Transverse colon (tissue), 4 donors: ENCODE measurements at regions not wholly inside any gene's neighbourhood (a gene's known extent, or its start where the extent isn't known, plus 50 kb on each side); places are given as distances from the start of the nearest gene placed in this dataset.

ENCODE experiments used
- DNase-seq: peaks from one replicate; pipeline ENCODE4 v3.0.0-alpha.2; 2019
- H3K27ac ChIP-seq, 4 donors: fragments of 200-600 bp; sonication (generic); 2 replicates each; pipeline ENCODE4 v1.5.1; 2016 to 2018; ENCODE audit warnings: inconsistent platforms in 4 of 4
- H3K27me3 ChIP-seq: fragments of 200-600 bp; sonication (generic); 2 replicates; pipeline ENCODE4 v1.5.1; 2017; ENCODE audit warnings: inconsistent platforms
- H3K36me3 ChIP-seq, 4 donors: fragments of 200-600 bp; sonication (generic); 2 replicates each; pipeline ENCODE4 v1.5.1; 2017 to 2019; ENCODE audit warnings: inconsistent platforms in 4 of 4
- H3K4me1 ChIP-seq, 4 donors: fragments of 200-600 bp; sonication (generic); 2 replicates each; pipeline ENCODE4 v1.5.1; 2017 to 2020; ENCODE audit warnings: inconsistent platforms in 4 of 4
- H3K4me3 ChIP-seq, 4 donors: fragments of 200-600 bp; sonication (generic); 1 replicate in 1 of 4; 2 replicates in 3 of 4; pipeline versions ENCODE4 v1.5.1 to v1.6.1; 2017 to 2019; ENCODE audit warnings: inconsistent platforms in 4 of 4
- H3K9me3 ChIP-seq, 2 donors: fragments of 200-600 bp; sonication (generic); 2 replicates each; pipeline ENCODE4 v1.5.1; 2017 to 2019; ENCODE audit warnings: inconsistent platforms in 2 of 2
- CTCF ChIP-seq, 5 experiments: fragments of 200-600 bp in 3 of 5; fragments of 450-650 bp in 2 of 5; sonication (generic) in 3 of 5; IDR thresholded peaks; 1 replicate in 2 of 5; 2 replicates in 3 of 5; pipeline ENCODE4 v1.5.1; 2016 to 2017; ENCODE audit warnings: antibody characterized with exemption in 5 of 5, inconsistent platforms in 3 of 5, mild to moderate bottlenecking in 2 of 5, moderate library complexity in 1 of 5
- EP300 ChIP-seq: sonication (generic); formaldehyde crosslinking; IDR thresholded peaks from one replicate; pipeline ENCODE4 v1.6.1; 2017; ENCODE audit warnings: antibody characterized with exemption, low read depth
- POLR2A ChIP-seq: fragments of 450-650 bp; IDR thresholded peaks from one replicate; pipeline ENCODE4 v1.6.1; 2016; ENCODE audit warnings: antibody characterized with exemption, mild to moderate bottlenecking, moderate library complexity
- POLR2AphosphoS5 ChIP-seq, 3 donors: sonication (generic); formaldehyde crosslinking; IDR thresholded peaks; one replicate each; pipeline ENCODE4 v1.6.1; 2016; ENCODE audit warnings: antibody characterized with exemption in 3 of 3
- WGBS, 2 donors: methylation state at CpG; one replicate each; pipeline ENCODE4 v1.1.5; 2018; ENCODE audit warnings: low coverage in 1 of 2; 5-methylcytosine and 5-hydroxymethylcytosine counted together
- in situ Hi-C, 4 donors: fragments of 200-750 bp; cut with MboI; loops; one replicate each; pipeline versions ENCODE4 v1.15.0 to v1.15.1; 2017; ENCODE audit warnings: low sequenced_read_pairs in 3 of 4, low pct_ligation_motif_present in 1 of 4, low pct_unique_long_range_greater_than_20kb in 1 of 4
- intact Hi-C: fragments of 100-400 bp; cut with DNase I; formaldehyde crosslinking; loops from one replicate; pipeline ENCODE4 v1.15.1; 2023; ENCODE audit warnings: low total_unique reads

DNA sequence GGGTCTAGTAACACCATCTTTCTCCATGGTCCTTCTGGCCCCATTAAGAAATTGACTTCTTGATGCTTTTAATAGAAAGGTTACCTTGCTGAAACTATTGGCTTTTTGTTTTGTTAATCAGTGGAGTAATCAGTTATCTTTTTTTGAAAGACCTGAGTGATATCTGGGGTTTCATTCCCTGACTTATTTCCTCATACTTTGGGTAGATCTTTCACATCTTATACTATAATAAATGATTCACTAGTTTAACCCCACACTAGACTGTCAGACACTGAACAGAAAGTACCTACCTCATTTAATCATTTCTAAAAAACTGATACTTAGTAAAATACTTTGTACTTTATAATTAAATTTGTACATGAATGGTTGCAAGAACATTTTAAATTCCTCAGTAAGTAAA lies 1021.1 kb downstream of the STIM2 start:
- no peaks in the 10 kb centered on the region for H3K4me1 ChIP-seq
- no peak overlapping the region for H3K4me3 ChIP-seq
- no peak overlapping the region for H3K27ac ChIP-seq
- TF ChIP-seq EP300 (no peak), POLR2A (no peak), CTCF (IDR thresholded peaks at IDR 0.05) (no peak), POLR2AphosphoS5 (IDR thresholded peaks at IDR 0.05) (no peak)
- H3K36me3 ChIP-seq = no peaks in the 10 kb centered on the region
- in situ Hi-C loops (no loop called here), intact Hi-C loops (no loop called here)
- H3K27me3 ChIP-seq = no peaks in the 10 kb centered on the region
- DNase-seq = no peak
- H3K9me3 ChIP-seq = no peaks in the 10 kb centered on the region

DNA sequence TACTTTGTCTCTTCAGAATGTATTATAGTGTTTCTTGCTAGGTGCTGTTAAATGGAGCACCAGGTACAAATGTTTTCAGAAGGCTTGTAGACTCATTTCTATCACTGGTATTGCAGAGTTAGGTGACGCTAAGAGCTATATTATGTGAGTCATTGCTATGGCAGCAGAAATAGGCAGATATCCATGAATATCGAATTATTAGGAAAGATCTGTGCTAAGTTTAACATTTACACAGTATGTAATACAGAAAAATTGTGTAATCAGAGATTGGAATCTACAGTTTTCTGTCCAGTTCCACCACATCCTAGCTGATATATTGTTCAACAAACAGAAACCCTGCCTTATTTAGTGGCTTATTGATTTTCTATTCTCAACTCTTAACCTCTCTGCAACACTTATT lies 1025.5 kb downstream of the STIM2 start:
- Histone ChIP-seq H3K9me3 (no peaks in the 10 kb centered on the region), H3K27ac (no peak overlapping the region), H3K4me3 (no peak overlapping the region), H3K36me3 (no peaks in the 10 kb centered on the region), H3K27me3 (no peaks in the 10 kb centered on the region), H3K4me1 (no peaks in the 10 kb centered on the region)
- in situ Hi-C loops = no loop called here
- no peak for DNase-seq
- 65 to 66% methylated on average over 2 of the region's 2 CpGs for WGBS, 2 donors
- intact Hi-C loops = no loop called here
- no peak for TF ChIP-seq CTCF (IDR thresholded peaks at IDR 0.05)
- TF ChIP-seq POLR2AphosphoS5 (IDR thresholded peaks at IDR 0.05) = no peak
- no peak for TF ChIP-seq EP300
- no peak for TF ChIP-seq POLR2A

GRCh38 chr4:27887646-27888045 lies 1027.0 kb downstream of the STIM2 start:
- no peak overlapping the region for H3K27ac ChIP-seq
- TF ChIP-seq EP300 = no peak
- no peak for TF ChIP-seq CTCF (IDR thresholded peaks at IDR 0.05)
- TF ChIP-seq POLR2A = no peak
- TF ChIP-seq POLR2AphosphoS5 (IDR thresholded peaks at IDR 0.05) = no peak
- no peaks in the 10 kb centered on the region for H3K27me3 ChIP-seq
- in situ Hi-C loops = no loop called here
- H3K4me3 ChIP-seq = no peak overlapping the region
- no peaks in the 10 kb centered on the region for H3K9me3 ChIP-seq
- 73 to 83% methylated on average over 2 of the region's 2 CpGs for WGBS, 2 donors
- DNase-seq = no peak
- H3K36me3 ChIP-seq = no peaks in the 10 kb centered on the region
- no peaks in the 10 kb centered on the region for H3K4me1 ChIP-seq
- intact Hi-C loops = no loop called here

- Histone ChIP-seq H3K36me3 (no peaks in the 10 kb centered on the region), H3K27me3 (no peaks in the 10 kb centered on the region), H3K4me3 (no peak overlapping the region), H3K27ac (no peak overlapping the region), H3K9me3 (no peaks in the 10 kb centered on the region), H3K4me1 (no peaks in the 10 kb centered on the region)
- no peak for TF ChIP-seq POLR2AphosphoS5 (IDR thresholded peaks at IDR 0.05)
- no peak for TF ChIP-seq CTCF (IDR thresholded peaks at IDR 0.05)
- no peak for TF ChIP-seq POLR2A
- no peak for TF ChIP-seq EP300
- DNase-seq = no peak
- intact Hi-C loops = no loop called here
- WGBS, 2 donors = 33% methylated on average over 1 of the region's 1 CpG
- in situ Hi-C loops = no loop called here
Measured at GRCh38 chr4:27888505-27888904, 1027.9 kb downstream of the STIM2 start.
